Activated CD4-positive, alpha-beta T cell treated with anti-CD3 and anti-CD28 coated beads, Interleukin-2, amount 10 ng/mL, durations not matched to agents 24 days and 14 days (primary cell): ENCODE measurements at regions not wholly inside any gene's neighbourhood (a gene's known extent, or its start where the extent isn't known, plus 50 kb on each side); places are given as distances from the start of the nearest gene placed in this dataset.

Experiments used
- DNase-seq: peaks from one replicate; pipeline ENCODE4 v3.0.0; 2022
- H3K27ac Mint-ChIP-seq: one replicate; pipeline ENCODE4 v1.8.0; 2022; ENCODE audit warnings: mild to moderate bottlenecking, mixed read lengths
- H3K27me3 Mint-ChIP-seq: one replicate; pipeline ENCODE4 v1.8.0; 2022; ENCODE audit warnings: mixed read lengths
- H3K36me3 Mint-ChIP-seq: one replicate; pipeline ENCODE4 v1.8.0; 2022; ENCODE audit warnings: low read depth, mild to moderate bottlenecking, mixed read lengths
- H3K4me1 Mint-ChIP-seq: one replicate; pipeline ENCODE4 v1.8.0; 2021; ENCODE audit warnings: mixed read lengths
- H3K4me3 Mint-ChIP-seq: one replicate; pipeline ENCODE4 v1.8.0; 2022; ENCODE audit warnings: mild to moderate bottlenecking, moderate library complexity, mixed read lengths
- H3K9me3 Mint-ChIP-seq: one replicate; pipeline ENCODE4 v1.8.0; 2021; ENCODE audit warnings: mixed read lengths
- intact Hi-C: fragments of 100-400 bp; cut with micrococcal nuclease; formaldehyde crosslinking; loops from one replicate; pipeline ENCODE4 v1.15.1; 2023

- intact Hi-C loops, result no loop called here
- H3K9me3 Mint-ChIP-seq, result peaks cover 4% of the 10 kb centered on the region
- DNase-seq, result no peak
- H3K4me3 Mint-ChIP-seq, result no peak overlapping the region
- no peaks in the 10 kb centered on the region for H3K4me1 Mint-ChIP-seq
- no peak overlapping the region for H3K27ac Mint-ChIP-seq
- no peaks in the 10 kb centered on the region for H3K27me3 Mint-ChIP-seq
- no peaks in the 10 kb centered on the region for H3K36me3 Mint-ChIP-seq
Measured at GRCh38 chr5:174785120-174785680, 60.8 kb downstream of the MSX2 start.
